ENCODE measurements at regions not wholly inside any gene's neighbourhood (a gene's known extent, or its start where the extent isn't known, plus 50 kb on each side); places are given as distances from the start of the nearest gene placed in this dataset.

DNA sequence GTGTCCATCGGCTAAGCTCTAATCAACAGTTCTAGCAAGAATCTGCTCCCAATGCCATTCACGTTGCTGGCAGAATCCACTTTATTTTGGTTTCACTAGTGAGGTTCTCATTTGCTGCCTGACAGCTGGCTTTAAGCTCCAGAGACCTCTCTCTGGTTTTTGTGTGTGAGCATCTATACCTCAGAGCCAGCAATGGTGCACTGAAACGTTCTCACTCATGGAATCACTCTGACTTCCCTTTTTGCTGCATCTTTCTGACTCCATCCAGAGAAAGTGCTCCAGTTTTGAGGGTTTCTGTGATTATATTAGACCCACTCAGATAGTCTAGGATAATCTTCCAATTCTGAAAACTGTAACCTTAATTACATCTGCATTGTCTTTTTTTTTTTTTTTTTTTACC is 596.6 kb downstream of the RNF144A start:
- Histone ChIP-seq H3K4me3 (ENCODE audit: low read depth, low read length, poor library complexity, severe bottlenecking) (no peak overlapping the region), H3K27me3 (replicated peaks; ENCODE audit: insufficient read depth, low read depth, low read length, poor library complexity) (no peaks in the 10 kb centered on the region), H3K9me3 (ENCODE audit: low read depth, low read length, poor library complexity, severe bottlenecking) (no peaks in the 10 kb centered on the region), H3K36me3 (ENCODE audit: insufficient read depth, low read length, poor library complexity, severe bottlenecking) (no peaks in the 10 kb centered on the region), H3K27ac (ENCODE audit: low read depth, low read length, poor library complexity, severe bottlenecking) (no peak overlapping the region), H3K4me1 (ENCODE audit: insufficient read depth, low read length, poor library complexity, severe bottlenecking) (peaks cover under 1% of the 10 kb centered on the region)
- intact Hi-C loops (cut with micrococcal nuclease; ENCODE audit: unreplicated experiment) = no loop called here
- no TSS peak for BruUV-seq (replicated peaks)
- ChIA-PET CTCF (no interaction called here), POLR2A (ENCODE audit: low non-redundant PET) (no interaction called here)
- no peak for DNase-seq (ENCODE audit: low spot score)
- TF ChIP-seq, protein P1, sequence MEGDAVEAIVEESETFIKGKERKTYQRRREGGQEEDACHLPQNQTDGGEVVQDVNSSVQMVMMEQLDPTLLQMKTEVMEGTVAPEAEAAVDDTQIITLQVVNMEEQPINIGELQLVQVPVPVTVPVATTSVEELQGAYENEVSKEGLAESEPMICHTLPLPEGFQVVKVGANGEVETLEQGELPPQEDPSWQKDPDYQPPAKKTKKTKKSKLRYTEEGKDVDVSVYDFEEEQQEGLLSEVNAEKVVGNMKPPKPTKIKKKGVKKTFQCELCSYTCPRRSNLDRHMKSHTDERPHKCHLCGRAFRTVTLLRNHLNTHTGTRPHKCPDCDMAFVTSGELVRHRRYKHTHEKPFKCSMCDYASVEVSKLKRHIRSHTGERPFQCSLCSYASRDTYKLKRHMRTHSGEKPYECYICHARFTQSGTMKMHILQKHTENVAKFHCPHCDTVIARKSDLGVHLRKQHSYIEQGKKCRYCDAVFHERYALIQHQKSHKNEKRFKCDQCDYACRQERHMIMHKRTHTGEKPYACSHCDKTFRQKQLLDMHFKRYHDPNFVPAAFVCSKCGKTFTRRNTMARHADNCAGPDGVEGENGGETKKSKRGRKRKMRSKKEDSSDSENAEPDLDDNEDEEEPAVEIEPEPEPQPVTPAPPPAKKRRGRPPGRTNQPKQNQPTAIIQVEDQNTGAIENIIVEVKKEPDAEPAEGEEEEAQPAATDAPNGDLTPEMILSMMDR (conservative IDR thresholded peaks at IDR 0.05; ENCODE audit: low read depth, low read length) = no peak
- TF ChIP-seq EZH2 (IDR thresholded peaks at IDR 0.05; ENCODE audit: borderline replicate concordance, low read depth, low read length, poor library complexity, severe bottlenecking) = no peak

DNA sequence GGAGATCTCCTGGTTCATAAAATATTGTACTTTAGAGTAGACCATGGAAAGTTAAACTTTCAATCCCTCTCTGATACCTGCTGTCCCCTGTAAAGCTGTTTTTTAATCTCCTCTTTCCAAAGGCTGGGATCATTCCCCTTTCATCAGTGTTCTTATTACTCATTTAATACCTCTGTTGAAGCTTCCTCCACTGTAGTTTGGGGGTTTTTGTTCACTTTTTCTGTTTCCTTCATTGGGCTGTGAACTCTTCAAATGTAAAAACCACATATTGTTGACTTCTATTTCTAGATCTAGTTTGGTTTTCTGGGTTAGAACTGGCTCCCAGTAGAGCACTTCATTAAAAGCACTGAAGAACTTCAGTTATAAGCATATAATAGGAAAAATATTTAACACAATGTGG is 598.1 kb downstream of the RNF144A start:
- ChIA-PET CTCF (no interaction called here), POLR2A (ENCODE audit: low non-redundant PET) (no interaction called here)
- no peaks in the 10 kb centered on the region for H3K36me3 ChIP-seq (ENCODE audit: insufficient read depth, low read length, poor library complexity, severe bottlenecking)
- no peak for DNase-seq (ENCODE audit: low spot score)
- H3K9me3 ChIP-seq (ENCODE audit: low read depth, low read length, poor library complexity, severe bottlenecking) = no peaks in the 10 kb centered on the region
- no peak overlapping the region for H3K27ac ChIP-seq (ENCODE audit: low read depth, low read length, poor library complexity, severe bottlenecking)
- TF ChIP-seq, protein P1 (conservative IDR thresholded peaks at IDR 0.05; ENCODE audit: low read depth, low read length) = no peak
- TF ChIP-seq EZH2 (IDR thresholded peaks at IDR 0.05; ENCODE audit: borderline replicate concordance, low read depth, low read length, poor library complexity, severe bottlenecking) = no peak
- no peaks in the 10 kb centered on the region for H3K4me1 ChIP-seq (ENCODE audit: insufficient read depth, low read length, poor library complexity, severe bottlenecking)
- BruUV-seq (replicated peaks) = no TSS peak
- intact Hi-C loops (cut with micrococcal nuclease; ENCODE audit: unreplicated experiment) = no loop called here
- no peaks in the 10 kb centered on the region for H3K27me3 ChIP-seq (replicated peaks; ENCODE audit: insufficient read depth, low read depth, low read length, poor library complexity)
- H3K4me3 ChIP-seq (ENCODE audit: low read depth, low read length, poor library complexity, severe bottlenecking) = no peak overlapping the region

DNA sequence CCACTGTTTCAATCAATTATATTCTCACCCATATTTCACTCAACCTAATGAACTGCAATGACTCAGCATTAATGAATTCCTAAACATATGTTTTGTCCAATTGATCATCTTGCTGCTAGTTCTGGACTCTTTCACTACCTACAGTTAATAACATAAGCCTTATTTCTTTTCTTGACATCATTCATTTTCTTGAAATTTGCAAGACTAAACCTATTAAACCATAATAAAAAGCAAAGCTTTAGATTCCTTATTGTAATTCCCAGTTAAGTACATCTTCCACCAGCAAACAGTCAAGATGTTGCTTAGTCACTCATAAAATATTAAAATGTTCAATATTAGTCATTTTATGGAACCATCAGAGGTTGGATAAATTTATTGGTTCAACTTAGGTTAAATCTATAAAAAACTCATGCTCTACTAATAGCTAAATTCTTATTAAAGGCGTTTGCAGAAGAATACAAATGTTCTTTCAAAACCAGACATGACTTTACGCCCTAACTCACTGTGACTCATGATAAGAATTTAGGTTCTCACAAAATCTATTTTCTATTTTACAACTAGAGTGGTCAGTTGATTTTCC is 599.4 kb downstream of the RNF144A start:
- intact Hi-C loops (cut with micrococcal nuclease; ENCODE audit: unreplicated experiment) = no loop called here

More for the DNA sequence above, 599.4 kb downstream of the RNF144A start:
- TF ChIP-seq EZH2 (IDR thresholded peaks at IDR 0.05; ENCODE audit: borderline replicate concordance, low read depth, low read length, poor library complexity, severe bottlenecking) = no peak
- TF ChIP-seq, protein P1 (conservative IDR thresholded peaks at IDR 0.05; ENCODE audit: low read depth, low read length) = no peak
- H3K36me3 ChIP-seq (ENCODE audit: insufficient read depth, low read length, poor library complexity, severe bottlenecking) = no peaks in the 10 kb centered on the region
- no peaks in the 10 kb centered on the region for H3K27me3 ChIP-seq (replicated peaks; ENCODE audit: insufficient read depth, low read depth, low read length, poor library complexity)
- ChIA-PET POLR2A (ENCODE audit: low non-redundant PET) (no interaction called here), CTCF (no interaction called here)
- H3K4me3 ChIP-seq (ENCODE audit: low read depth, low read length, poor library complexity, severe bottlenecking) = no peak overlapping the region
- no peaks in the 10 kb centered on the region for H3K9me3 ChIP-seq (ENCODE audit: low read depth, low read length, poor library complexity, severe bottlenecking)
- no peaks in the 10 kb centered on the region for H3K4me1 ChIP-seq (ENCODE audit: insufficient read depth, low read length, poor library complexity, severe bottlenecking)
- no TSS peak for BruUV-seq (replicated peaks)
- H3K27ac ChIP-seq (ENCODE audit: low read depth, low read length, poor library complexity, severe bottlenecking) = no peak overlapping the region
- DNase-seq (ENCODE audit: low spot score) = no peak
